Fibroblast of lung (primary cell): ENCODE measurements at regions not wholly inside any gene's neighbourhood (a gene's known extent, or its start where the extent isn't known, plus 50 kb on each side); places are given as distances from the start of the nearest gene placed in this dataset.

Experiments used
- EZH2 ChIP-seq: IDR thresholded peaks from 2 replicates; pipeline ENCODE4 v1.5.1; 2012; ENCODE audit warnings: low read length, control low read depth, mild to moderate bottlenecking; ENCODE audit errors: missing control alignments
- TF ChIP-seq, protein P1 (sequence below), 2 donors: IDR thresholded peaks in 1 of 2; conservative IDR thresholded peaks in 1 of 2; 1 replicate in 1 of 2; 2 replicates in 1 of 2; pipeline ENCODE4 v1.5.1; 2011 to 2012; ENCODE audit warnings: low read length in 2 of 2, control low read depth in 1 of 2, inconsistent platforms in 1 of 2, low read depth in 1 of 2, mild to moderate bottlenecking in 1 of 2

DNA sequence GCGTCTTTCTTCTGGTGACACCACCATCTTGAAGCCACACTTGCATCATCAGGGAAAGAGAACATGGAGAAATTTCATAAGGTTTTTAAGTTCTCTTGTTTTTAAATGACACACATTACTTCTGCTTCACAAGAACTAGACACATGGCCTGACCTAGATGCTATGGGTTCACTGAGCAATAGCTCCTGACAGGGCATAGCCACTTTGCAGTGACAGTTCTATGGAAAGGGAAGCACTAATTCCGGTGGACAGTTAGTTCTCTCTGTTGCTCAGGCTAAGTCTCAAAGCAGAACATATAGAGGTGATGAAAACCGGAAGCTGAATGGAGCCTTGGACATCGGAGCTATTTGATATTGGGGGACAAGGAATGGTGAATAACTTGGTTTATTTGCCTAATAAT, 940.1 kb upstream of the WWC1 start:
- no peak for TF ChIP-seq EZH2
- TF ChIP-seq, protein P1, sequence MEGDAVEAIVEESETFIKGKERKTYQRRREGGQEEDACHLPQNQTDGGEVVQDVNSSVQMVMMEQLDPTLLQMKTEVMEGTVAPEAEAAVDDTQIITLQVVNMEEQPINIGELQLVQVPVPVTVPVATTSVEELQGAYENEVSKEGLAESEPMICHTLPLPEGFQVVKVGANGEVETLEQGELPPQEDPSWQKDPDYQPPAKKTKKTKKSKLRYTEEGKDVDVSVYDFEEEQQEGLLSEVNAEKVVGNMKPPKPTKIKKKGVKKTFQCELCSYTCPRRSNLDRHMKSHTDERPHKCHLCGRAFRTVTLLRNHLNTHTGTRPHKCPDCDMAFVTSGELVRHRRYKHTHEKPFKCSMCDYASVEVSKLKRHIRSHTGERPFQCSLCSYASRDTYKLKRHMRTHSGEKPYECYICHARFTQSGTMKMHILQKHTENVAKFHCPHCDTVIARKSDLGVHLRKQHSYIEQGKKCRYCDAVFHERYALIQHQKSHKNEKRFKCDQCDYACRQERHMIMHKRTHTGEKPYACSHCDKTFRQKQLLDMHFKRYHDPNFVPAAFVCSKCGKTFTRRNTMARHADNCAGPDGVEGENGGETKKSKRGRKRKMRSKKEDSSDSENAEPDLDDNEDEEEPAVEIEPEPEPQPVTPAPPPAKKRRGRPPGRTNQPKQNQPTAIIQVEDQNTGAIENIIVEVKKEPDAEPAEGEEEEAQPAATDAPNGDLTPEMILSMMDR (conservative IDR thresholded peaks at IDR 0.05 in 1 of 2, IDR thresholded peaks at IDR 0.05 in 1 of 2; ENCODE audit: low read depth in 1 of 2, low read length in 2 of 2): no peak
